ENCODE measurements at regions not wholly inside any gene's neighbourhood (a gene's known extent, or its start where the extent isn't known, plus 50 kb on each side); places are given as distances from the start of the nearest gene placed in this dataset.
"Not testable (repeated sequence)": the region's sequence is repeated elsewhere in the genome, so short reads cannot be mapped to it uniquely, and the experiment has no call there.

DNA sequence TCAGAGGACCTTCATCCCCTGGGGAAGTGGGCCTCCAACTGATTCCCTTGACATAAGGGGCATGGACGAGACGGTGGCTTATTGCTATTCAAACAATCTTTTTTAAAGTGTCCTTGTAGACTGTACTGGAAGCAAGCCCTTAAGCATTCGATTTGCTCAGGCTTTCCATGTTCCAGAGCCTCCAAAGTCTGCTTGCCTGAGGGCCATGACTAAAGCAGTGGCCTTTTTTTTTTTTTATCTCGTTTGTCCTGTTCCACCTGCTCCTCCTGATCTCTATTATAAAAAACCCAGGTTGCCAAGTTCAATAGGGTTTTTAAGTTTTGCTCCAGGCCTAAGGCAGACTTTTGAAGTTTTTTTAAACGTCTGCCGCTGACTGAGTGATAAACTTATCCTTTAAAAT lies 103.7 kb upstream of the AADAT start:
- no peak for ATAC-seq
- no peak overlapping the region for H3K27ac ChIP-seq

DNA sequence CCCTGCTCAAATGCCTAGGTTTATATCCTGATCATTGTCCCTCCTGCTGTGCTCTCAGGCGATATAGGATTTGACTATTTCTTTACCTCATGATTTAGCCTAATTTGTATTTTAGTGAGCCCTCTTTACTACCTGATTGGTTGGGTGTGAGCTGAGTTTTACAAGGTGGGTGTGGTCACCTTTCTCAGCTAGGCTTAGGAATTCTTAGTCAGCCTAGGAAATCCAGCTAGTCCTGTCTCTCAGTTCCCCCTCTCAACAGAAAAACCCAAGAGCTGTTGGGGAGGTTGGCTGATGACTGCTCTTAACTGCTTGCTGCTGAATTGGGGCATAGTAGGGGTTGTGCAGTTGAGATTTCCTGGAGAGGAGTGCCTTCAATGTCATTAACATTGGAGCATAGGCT lies 100.5 kb upstream of the AADAT start:
- Histone ChIP-seq H3K27me3 (no peaks in the 10 kb centered on the region), H3K36me3 (no peaks in the 10 kb centered on the region), H3K4me3 (no peak overlapping the region), H3K4me1 (no peaks in the 10 kb centered on the region), H3K9me3 (no peaks in the 10 kb centered on the region), H3K27ac (no peak overlapping the region)
- intact Hi-C loops (cut with DNase I; ENCODE audit: low total_unique reads): no loop called here
- no peak for ATAC-seq
- TF ChIP-seq, protein P1, sequence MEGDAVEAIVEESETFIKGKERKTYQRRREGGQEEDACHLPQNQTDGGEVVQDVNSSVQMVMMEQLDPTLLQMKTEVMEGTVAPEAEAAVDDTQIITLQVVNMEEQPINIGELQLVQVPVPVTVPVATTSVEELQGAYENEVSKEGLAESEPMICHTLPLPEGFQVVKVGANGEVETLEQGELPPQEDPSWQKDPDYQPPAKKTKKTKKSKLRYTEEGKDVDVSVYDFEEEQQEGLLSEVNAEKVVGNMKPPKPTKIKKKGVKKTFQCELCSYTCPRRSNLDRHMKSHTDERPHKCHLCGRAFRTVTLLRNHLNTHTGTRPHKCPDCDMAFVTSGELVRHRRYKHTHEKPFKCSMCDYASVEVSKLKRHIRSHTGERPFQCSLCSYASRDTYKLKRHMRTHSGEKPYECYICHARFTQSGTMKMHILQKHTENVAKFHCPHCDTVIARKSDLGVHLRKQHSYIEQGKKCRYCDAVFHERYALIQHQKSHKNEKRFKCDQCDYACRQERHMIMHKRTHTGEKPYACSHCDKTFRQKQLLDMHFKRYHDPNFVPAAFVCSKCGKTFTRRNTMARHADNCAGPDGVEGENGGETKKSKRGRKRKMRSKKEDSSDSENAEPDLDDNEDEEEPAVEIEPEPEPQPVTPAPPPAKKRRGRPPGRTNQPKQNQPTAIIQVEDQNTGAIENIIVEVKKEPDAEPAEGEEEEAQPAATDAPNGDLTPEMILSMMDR (IDR thresholded peaks at IDR 0.05 in 4 of 5, conservative IDR thresholded peaks at IDR 0.05 in 1 of 5): no peak
- TF ChIP-seq POLR2A (IDR thresholded peaks at IDR 0.05): no peak
- in situ Hi-C loops (cut with MboI; ENCODE audit: low sequenced_read_pairs in 4 of 4): no loop called here
- no peak for DNase-seq

More for the DNA sequence above, 103.7 kb upstream of the AADAT start:
- TF ChIP-seq, protein P1 (IDR thresholded peaks at IDR 0.05 in 4 of 5, conservative IDR thresholded peaks at IDR 0.05 in 1 of 5): no peak
- no peak for TF ChIP-seq POLR2A (IDR thresholded peaks at IDR 0.05)
- in situ Hi-C loops (cut with MboI; ENCODE audit: low sequenced_read_pairs in 4 of 4) (no loop called here), intact Hi-C loops (cut with DNase I; ENCODE audit: low total_unique reads) (no loop called here)
- Histone ChIP-seq H3K36me3 (no peaks in the 10 kb centered on the region), H3K4me1 (no peaks in the 10 kb centered on the region), H3K4me3 (no peak overlapping the region), H3K27me3 (no peaks in the 10 kb centered on the region), H3K9me3 (no peaks in the 10 kb centered on the region)
- DNase-seq: no peak

DNA sequence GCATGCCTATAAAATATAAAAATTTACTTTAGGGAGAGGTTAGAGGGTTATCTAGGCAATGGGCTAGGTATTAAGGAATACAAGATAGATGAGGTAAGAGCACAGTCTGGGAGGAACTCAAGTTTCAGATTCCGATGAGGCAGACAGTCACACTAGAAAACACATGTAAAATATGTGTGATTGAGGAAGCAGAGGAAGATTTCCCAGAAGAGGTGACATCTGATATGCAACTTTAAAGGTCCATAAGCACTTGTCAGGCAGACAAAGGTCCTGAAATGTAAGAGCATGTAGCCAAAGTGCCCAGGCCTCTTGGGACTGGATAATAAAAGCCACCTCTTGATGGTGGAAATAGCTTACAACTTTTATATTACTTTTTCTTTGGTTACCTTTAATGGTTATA lies 81.1 kb upstream of the AADAT start:
- ATAC-seq (no peak), DNase-seq (no peak)
- TF ChIP-seq, protein P1 (IDR thresholded peaks at IDR 0.05 in 4 of 5, conservative IDR thresholded peaks at IDR 0.05 in 1 of 5): no peak
- no peak for TF ChIP-seq POLR2A (IDR thresholded peaks at IDR 0.05)
- in situ Hi-C loops (cut with MboI; ENCODE audit: low sequenced_read_pairs in 4 of 4): no loop called here
- Histone ChIP-seq H3K9me3 (no peaks in the 10 kb centered on the region), H3K27ac (no peak overlapping the region), H3K4me3 (no peak overlapping the region), H3K36me3 (no peaks in the 10 kb centered on the region), H3K27me3 (no peaks in the 10 kb centered on the region), H3K4me1 (no peaks in the 10 kb centered on the region)
- intact Hi-C loops (cut with DNase I; ENCODE audit: low total_unique reads): no loop called here

DNA sequence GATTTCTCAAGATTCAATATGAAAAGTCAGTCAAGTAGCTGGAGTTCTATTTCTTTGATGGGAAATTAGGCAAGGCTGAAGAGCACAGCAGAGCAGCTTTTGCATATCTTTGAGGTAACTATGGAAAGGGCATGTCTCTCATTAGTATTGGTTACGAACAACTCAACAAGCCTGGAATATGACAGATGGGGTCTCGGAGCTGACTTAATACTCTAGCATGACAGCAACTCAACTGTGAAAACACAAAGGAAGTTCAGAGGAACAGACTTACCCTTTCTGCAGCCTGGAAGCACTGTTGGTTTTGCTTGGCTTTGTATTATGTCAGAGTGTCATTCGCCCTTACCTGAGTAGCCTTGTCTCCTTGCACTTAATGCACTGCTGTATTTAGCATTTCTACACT lies 79.9 kb upstream of the AADAT start:
- H3K4me1 ChIP-seq: no peaks in the 10 kb centered on the region
- in situ Hi-C loops (cut with MboI; ENCODE audit: low sequenced_read_pairs in 4 of 4): no loop called here
- H3K9me3 ChIP-seq: no peaks in the 10 kb centered on the region
- intact Hi-C loops (cut with DNase I; ENCODE audit: low total_unique reads): no loop called here
- H3K27me3 ChIP-seq: no peaks in the 10 kb centered on the region
- DNase-seq: no peak
- H3K27ac ChIP-seq: no peak overlapping the region
- no peak for ATAC-seq
- H3K4me3 ChIP-seq: no peak overlapping the region
- H3K36me3 ChIP-seq: no peaks in the 10 kb centered on the region
- TF ChIP-seq, protein P1 (IDR thresholded peaks at IDR 0.05 in 4 of 5, conservative IDR thresholded peaks at IDR 0.05 in 1 of 5): no peak

DNA sequence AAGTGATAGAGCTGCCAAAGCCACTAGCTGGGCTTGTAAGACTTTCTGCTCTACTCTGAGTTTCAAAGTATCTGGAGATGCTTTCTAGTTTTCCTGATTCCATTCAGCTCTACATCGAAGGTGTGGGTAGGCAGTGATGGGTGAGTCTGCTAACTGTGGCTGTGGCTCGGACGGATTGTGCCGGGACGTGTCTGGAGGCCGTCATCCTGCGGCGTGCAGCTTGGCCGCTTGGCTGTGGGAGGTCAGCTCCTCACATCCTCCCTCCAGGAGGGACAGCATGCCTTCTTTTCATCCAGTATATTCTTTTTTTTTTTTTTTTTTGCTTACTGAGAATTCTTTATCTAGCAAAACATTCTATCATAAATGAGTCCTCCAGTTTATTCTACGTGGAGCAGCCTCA lies 77.9 kb upstream of the AADAT start:
- no peak for ATAC-seq
- no peak overlapping the region for H3K4me3 ChIP-seq
- no peaks in the 10 kb centered on the region for H3K4me1 ChIP-seq
- no peaks in the 10 kb centered on the region for H3K27me3 ChIP-seq
- no peaks in the 10 kb centered on the region for H3K9me3 ChIP-seq
- in situ Hi-C loops (cut with MboI; ENCODE audit: low sequenced_read_pairs in 4 of 4) (no loop called here), intact Hi-C loops (cut with DNase I; ENCODE audit: low total_unique reads) (no loop called here)
- TF ChIP-seq POLR2A (IDR thresholded peaks at IDR 0.05): no peak
- TF ChIP-seq, protein P1 (IDR thresholded peaks at IDR 0.05 in 4 of 5, conservative IDR thresholded peaks at IDR 0.05 in 1 of 5): no peak
- no peak overlapping the region for H3K27ac ChIP-seq
- DNase-seq: no peak
- H3K36me3 ChIP-seq: no peaks in the 10 kb centered on the region

DNA sequence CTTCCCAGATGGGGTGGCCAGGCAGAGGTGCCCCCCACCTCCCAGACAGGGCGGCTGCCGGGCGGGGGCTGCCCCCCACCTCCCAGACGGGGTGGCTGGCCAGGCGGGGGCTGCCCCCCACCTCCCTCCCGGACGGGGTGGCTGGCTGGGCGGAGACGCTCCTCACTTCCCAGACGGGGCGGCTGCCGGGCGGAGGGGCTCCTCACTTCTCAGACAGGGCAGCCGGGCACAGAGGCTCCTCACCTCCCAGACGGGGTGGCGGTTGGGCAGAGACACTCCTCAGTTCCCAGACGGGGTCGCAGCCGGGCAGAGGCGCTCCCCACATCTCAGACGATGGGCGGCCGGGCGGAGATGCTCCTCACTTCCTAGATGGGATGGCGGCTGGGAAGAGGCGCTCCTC lies 76.4 kb upstream of the AADAT start:
- DNase-seq; H3K9me3 ChIP-seq; in situ Hi-C loops (cut with MboI; ENCODE audit: low sequenced_read_pairs in 4 of 4); H3K27me3 ChIP-seq; H3K4me3 ChIP-seq; H3K4me1 ChIP-seq; ATAC-seq; intact Hi-C loops (cut with DNase I; ENCODE audit: low total_unique reads); H3K36me3 ChIP-seq; H3K27ac ChIP-seq: not testable (repeated sequence)

Data from gastrocnemius medialis (tissue), 4 donors.